HG02588 (cell line): ENCODE measurements at regions not wholly inside any gene's neighbourhood (a gene's known extent, or its start where the extent isn't known, plus 50 kb on each side); places are given as distances from the start of the nearest gene placed in this dataset.

Experiments
- ATAC-seq: cut with Tn5 transposase; IDR thresholded peaks from one replicate; pipeline ENCODE4 v1.9.1; 2021; ENCODE audit warnings: mild to moderate bottlenecking, moderate library complexity; ENCODE audit not compliant: unreplicated experiment

- no peak for ATAC-seq
These were observed 195.5 kb downstream of the SIM1 start for GRCh38 chr6:100269189-100269588.

GRCh38 chr6:100268326-100268725 is 196.4 kb downstream of the SIM1 start:
- ATAC-seq, result no peak

GRCh38 chr6:100267721-100268123 is 197.0 kb downstream of the SIM1 start:
- no peak for ATAC-seq

GRCh38 chr6:100266494-100267401 is 198.0 kb downstream of the SIM1 start:
- no peak for ATAC-seq

- ATAC-seq, result no peak
These were observed 202.6 kb downstream of the SIM1 start for GRCh38 chr6:100262086-100262485.

GRCh38 chr6:100261486-100261885 is 203.2 kb downstream of the SIM1 start:
- ATAC-seq, result no peak

- no peak for ATAC-seq
These were observed 204.1 kb downstream of the SIM1 start for GRCh38 chr6:100260584-100260983.

- ATAC-seq, result no peak
These were observed 204.9 kb downstream of the SIM1 start for GRCh38 chr6:100259865-100260264.

- ATAC-seq, result no peak
These were observed 206.0 kb downstream of the SIM1 start for GRCh38 chr6:100258752-100259151.

GRCh38 chr6:100257793-100258395 is 206.8 kb downstream of the SIM1 start:
- peak; percentile 70 for ATAC-seq

GRCh38 chr6:100255701-100256100 is 209.0 kb downstream of the SIM1 start:
- ATAC-seq, result no peak

- ATAC-seq, result no peak
These were observed 217.6 kb downstream of the SIM1 start for GRCh38 chr6:100247123-100247522.

- ATAC-seq, result no peak
These were observed 218.5 kb downstream of the SIM1 start for GRCh38 chr6:100246206-100246605.

- ATAC-seq, result no peak
These were observed 223.9 kb downstream of the SIM1 start for GRCh38 chr6:100240798-100241197.

GRCh38 chr6:100237821-100238220 is 226.9 kb downstream of the SIM1 start:
- ATAC-seq, result no peak

GRCh38 chr6:100236389-100236788 is 228.3 kb downstream of the SIM1 start:
- ATAC-seq, result no peak

GRCh38 chr6:100235631-100236030 is 229.1 kb downstream of the SIM1 start:
- ATAC-seq, result no peak

GRCh38 chr6:100234625-100235024 is 230.1 kb downstream of the SIM1 start:
- ATAC-seq, result no peak

GRCh38 chr6:100232781-100233573 is 231.7 kb downstream of the SIM1 start:
- no peak for ATAC-seq

GRCh38 chr6:100230953-100231316 is 233.8 kb downstream of the SIM1 start:
- ATAC-seq, result no peak

- no peak for ATAC-seq
These were observed 234.4 kb downstream of the SIM1 start for GRCh38 chr6:100230115-100230952.
